ENCODE measurements at regions not wholly inside any gene's neighbourhood (a gene's known extent, or its start where the extent isn't known, plus 50 kb on each side); places are given as distances from the start of the nearest gene placed in this dataset.

- Histone ChIP-seq H2AFZ (replicated peaks; ENCODE audit: low read length, poor library complexity) (no peak overlapping the region), H3K36me3 (ENCODE audit: control insufficient read depth, insufficient read depth, low read length) (no peaks in the 10 kb centered on the region), H4K5ac (ENCODE audit: low read depth, low read length) (no peak overlapping the region), H3K27me3 (ENCODE audit: control insufficient read depth, insufficient read depth, low read length) (no peaks in the 10 kb centered on the region), H3K56ac (ENCODE audit: extremely low read depth, insufficient read depth, low read length) (no peak overlapping the region), H3K27ac (ENCODE audit: insufficient read depth, low read length) (no peak overlapping the region), H2AK5ac (ENCODE audit: low read depth, low read length) (no peak overlapping the region), H3K9ac (ENCODE audit: low read depth, low read length) (no peak overlapping the region), H4K20me1 (ENCODE audit: insufficient read depth, low read length) (no peaks in the 10 kb centered on the region), H2BK120ac (ENCODE audit: low read depth, low read length) (no peak overlapping the region), H3K23ac (ENCODE audit: low read depth, low read length) (no peak overlapping the region), H2BK20ac (ENCODE audit: low read depth, low read length) (no peak overlapping the region), H3K18ac (ENCODE audit: low read depth, low read length) (no peak overlapping the region), H3K9me3 (ENCODE audit: control insufficient read depth, insufficient read depth, low read length) (no peaks in the 10 kb centered on the region), H3K4ac (ENCODE audit: low read depth, low read length) (no peak overlapping the region), H3K79me1 (ENCODE audit: low read depth in 1 of 2, low read length in 2 of 2) (no peaks in the 10 kb centered on the region), H3K14ac (replicated peaks; ENCODE audit: low read depth, low read length) (no peak overlapping the region), H3K4me3 (ENCODE audit: insufficient read depth, low read depth, low read length) (no peak overlapping the region), H3K4me1 (ENCODE audit: control insufficient read depth, insufficient read depth, low read length) (no peaks in the 10 kb centered on the region), H2BK15ac (ENCODE audit: low read depth, low read length) (no peak overlapping the region), H4K8ac (ENCODE audit: low read depth in 2 of 2, low read length in 2 of 2) (no peak overlapping the region), H2BK5ac (ENCODE audit: low read depth, low read length, poor library complexity, severe bottlenecking) (no peak overlapping the region), H3K9me1 (ENCODE audit: insufficient read depth, low read length) (no peaks in the 10 kb centered on the region), H3K4me2 (ENCODE audit: low read depth, low read length) (no peak overlapping the region), H4K91ac (ENCODE audit: insufficient read depth, low read depth, low read length) (no peak overlapping the region), H2AK9ac (replicated peaks; ENCODE audit: low read depth, low read length, poor library complexity) (no peak overlapping the region)
- ChIA-PET CTCF (no interaction called here), POLR2A (ENCODE audit: unreplicated experiment) (no interaction called here)
- intact Hi-C loops (cut with micrococcal nuclease) (no loop called here), in situ Hi-C loops (cut with MboI; ENCODE audit: low sequenced_read_pairs) (loop anchor here (25.0 kb wide), 1 partner anchor 1111 kb away; no protein-coding TSS in a partner anchor), dilution Hi-C loops (cut with HindIII; ENCODE audit: low sequenced_read_pairs, unreplicated experiment) (no loop called here)
- BruUV-seq (replicated peaks): no TSS peak
- no peak for ATAC-seq (ENCODE audit: low read depth)
- DNase-seq: no peak
- WGBS, 2 experiments (ENCODE audit: extremely low coverage in 2 of 2, insufficient read length in 1 of 2): no CpG with 5 or more reads among the region's 5 CpGs
- no peak for TF ChIP-seq RCOR1 (IDR thresholded peaks at IDR 0.05; ENCODE audit: insufficient replicate concordance, low read length)
- no peak for TF ChIP-seq MAZ (IDR thresholded peaks at IDR 0.05; ENCODE audit: borderline replicate concordance, low read depth, low read length)
- no peak for TF ChIP-seq CHD1 (IDR thresholded peaks at IDR 0.05; ENCODE audit: low read depth, low read length)
- TF ChIP-seq ELK1 (IDR thresholded peaks at IDR 0.05; ENCODE audit: borderline replicate concordance, low read depth, low read length): no peak
- TF ChIP-seq RFX5 (IDR thresholded peaks at IDR 0.05; ENCODE audit: low read depth, low read length): no peak
- TF ChIP-seq MXI1 (IDR thresholded peaks at IDR 0.05; ENCODE audit: borderline replicate concordance, low read depth, low read length): no peak
- TF ChIP-seq NFE2L2 (IDR thresholded peaks at IDR 0.05; ENCODE audit: low read depth, low read length): no peak
- no peak for TF ChIP-seq RAD21 (IDR thresholded peaks at IDR 0.05; ENCODE audit: low read length)
- no peak for TF ChIP-seq CTCF (conservative IDR thresholded peaks at IDR 0.05; ENCODE audit: low read depth, low read length)
- TF ChIP-seq USF2 (IDR thresholded peaks at IDR 0.05; ENCODE audit: low read depth, low read length): no peak
- no peak for TF ChIP-seq POLR2A (IDR thresholded peaks at IDR 0.05; ENCODE audit: low read depth, low read length)
Measured at GRCh38 chr7:110600956-110601355, 490.0 kb upstream of the LRRN3 start.
